ENCODE measurements at regions not wholly inside any gene's neighbourhood (a gene's known extent, or its start where the extent isn't known, plus 50 kb on each side); places are given as distances from the start of the nearest gene placed in this dataset.
"Not testable (repeated sequence)": the region's sequence is repeated elsewhere in the genome, so short reads cannot be mapped to it uniquely, and the experiment has no call there.

GRCh38 chr10:64091897-64092296 lies 570.7 kb downstream of the REEP3 start:
- no peak for DNase-seq

GRCh38 chr10:64093304-64093703 lies 572.1 kb downstream of the REEP3 start:
- DNase-seq = no peak

DNA sequence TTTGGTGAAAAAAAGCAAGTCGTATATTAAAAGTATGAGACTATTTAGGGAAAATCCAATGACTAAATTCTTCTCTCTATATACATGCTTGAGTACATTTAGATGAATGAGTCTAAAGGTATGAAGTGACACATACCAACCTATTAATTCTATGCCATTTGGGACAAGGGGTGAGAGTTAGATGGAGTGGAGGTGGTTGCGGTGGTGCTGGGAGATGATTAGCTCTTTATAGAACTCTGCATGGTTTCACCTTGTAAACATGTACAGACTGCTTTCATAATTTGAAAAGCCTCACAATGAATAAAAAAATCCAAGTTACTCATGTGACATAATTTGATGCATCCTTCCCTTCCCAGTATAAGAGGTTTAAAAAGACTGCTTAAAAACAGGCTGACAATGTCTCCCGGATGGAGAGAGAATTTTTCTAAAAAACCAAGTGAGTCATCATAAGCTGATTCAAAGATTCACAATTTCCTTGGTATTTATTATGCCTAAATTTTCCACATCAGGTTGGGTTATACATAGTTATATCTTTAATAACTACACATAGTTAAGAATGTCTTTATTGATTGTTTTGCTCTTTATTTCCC lies 572.8 kb downstream of the REEP3 start:
- no peak for DNase-seq

- DNase-seq = no peak
Observed at GRCh38 chr10:64096941-64097340, 575.7 kb downstream of the REEP3 start.

DNA sequence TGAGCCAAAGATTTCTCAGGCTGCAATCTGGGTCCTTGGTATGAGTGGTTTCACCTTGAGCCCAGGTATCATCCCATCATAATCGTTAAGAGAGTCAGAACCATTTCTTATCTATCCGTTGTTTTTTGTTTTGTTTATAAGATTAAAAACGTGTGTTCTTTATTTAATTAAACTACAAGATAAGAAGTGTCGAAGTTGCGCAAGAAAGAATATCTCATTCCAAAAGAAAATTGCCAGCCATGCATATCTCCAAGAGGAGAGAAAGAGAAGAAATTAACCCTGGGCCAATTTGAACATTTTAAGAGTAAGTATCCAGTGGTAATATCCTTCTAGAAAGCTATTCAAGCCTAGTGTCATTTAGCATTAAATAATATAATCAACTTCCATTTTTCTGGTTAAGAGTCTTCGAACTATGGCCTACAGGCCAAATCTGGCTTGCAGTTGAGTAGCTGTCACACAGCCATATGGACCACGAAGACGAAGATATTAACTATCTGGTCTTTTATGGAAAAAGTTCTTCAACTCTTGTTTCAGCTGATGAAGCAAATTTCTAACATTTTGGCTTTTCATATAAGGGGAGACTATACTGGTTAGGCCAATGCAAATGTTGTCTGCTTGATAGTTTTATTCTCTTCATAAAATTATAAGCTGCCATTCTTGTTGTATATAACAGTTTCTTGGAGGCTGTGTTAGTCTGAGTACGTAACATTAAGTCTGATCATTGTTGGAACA lies 576.4 kb downstream of the REEP3 start:
- DNase-seq = no peak

- DNase-seq = no peak
Observed at GRCh38 chr10:64098994-64099393, 577.8 kb downstream of the REEP3 start.

GRCh38 chr10:64101606-64102263 lies 580.5 kb downstream of the REEP3 start:
- DNase-seq = no peak

- no peak for DNase-seq
Observed at GRCh38 chr10:64102264-64102633, 581.0 kb downstream of the REEP3 start.

DNA sequence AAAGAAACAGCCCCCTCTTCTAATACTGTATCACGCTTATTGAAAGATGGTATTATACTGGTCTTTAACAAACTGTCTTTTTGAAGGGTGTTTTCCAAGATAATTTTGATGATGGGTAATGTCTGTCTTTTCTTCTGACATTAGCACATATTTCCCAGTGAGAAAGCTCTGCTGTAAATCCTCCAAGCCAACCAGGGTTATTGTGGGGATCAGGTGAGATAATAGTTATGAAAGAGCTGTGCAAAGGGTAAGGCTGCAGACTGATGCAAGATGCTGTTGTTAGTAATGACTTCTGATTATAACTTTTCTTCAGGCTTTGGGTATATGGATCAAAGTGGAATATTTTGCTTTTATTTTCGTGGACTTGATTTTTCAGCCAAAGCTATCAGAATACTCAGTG lies 581.7 kb downstream of the REEP3 start:
- DNase-seq = no peak

GRCh38 chr10:64103750-64104470 lies 582.7 kb downstream of the REEP3 start:
- no peak for DNase-seq

DNA sequence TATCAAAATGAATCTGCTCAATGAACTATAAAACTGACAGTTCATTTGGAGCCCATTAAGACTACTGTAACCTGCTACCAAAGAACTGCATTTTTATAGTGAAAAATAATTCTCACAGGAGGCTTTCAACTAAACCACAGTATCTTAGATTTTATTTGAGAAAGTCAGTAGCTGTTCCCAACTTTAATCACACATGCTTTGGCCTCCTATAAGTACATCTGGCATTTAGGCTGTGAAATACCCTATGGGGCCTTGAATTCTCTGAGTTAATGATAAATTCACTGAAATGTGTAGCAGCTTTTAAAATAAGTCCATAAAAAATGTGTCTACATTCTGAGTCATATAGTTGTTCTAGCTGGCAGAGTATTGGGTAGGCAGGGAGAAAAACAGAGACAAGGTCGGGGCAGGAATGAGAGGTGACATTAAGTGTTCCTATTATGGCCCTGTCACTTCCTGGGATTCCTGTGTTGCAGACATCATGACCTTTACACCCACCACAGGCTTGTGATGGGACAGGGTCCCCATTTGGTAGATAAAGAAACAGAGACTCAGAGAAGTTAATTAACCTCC lies 588.8 kb downstream of the REEP3 start:
- no peak for DNase-seq

DNA sequence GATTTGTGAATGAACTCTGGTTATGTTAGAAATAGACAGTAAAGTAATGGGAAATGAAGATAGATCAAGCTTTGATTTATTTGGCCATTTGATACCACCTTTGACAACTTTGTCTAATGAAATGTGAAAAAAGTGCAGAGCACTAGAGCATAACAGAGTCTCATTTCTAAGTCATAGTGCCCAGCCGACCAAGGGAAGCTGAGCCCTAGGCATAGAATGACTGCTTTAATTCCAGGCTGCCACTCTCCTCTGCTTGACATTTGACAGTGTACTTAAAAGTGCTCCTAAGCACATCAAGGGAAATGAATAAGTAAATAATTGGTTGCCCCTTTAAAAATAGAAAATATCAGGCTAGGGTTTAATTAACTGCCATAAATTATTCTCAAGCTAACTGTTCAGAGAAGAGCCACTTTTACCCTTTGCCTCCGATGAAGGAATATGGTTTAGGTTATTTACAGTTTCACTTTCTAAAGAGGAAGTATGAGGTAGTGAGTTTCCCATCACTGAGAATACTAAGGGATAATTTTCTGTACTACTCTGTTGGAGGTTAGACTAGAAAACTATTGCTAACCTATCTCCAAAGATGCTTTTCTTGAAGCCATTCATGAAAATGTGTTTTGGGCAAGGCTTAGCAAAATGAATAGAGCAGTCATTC lies 591.6 kb downstream of the REEP3 start:
- no peak for DNase-seq

GRCh38 chr10:64113375-64113774 lies 592.2 kb downstream of the REEP3 start:
- no peak for DNase-seq

- DNase-seq = no peak
Observed at GRCh38 chr10:64113792-64114191, 592.6 kb downstream of the REEP3 start.

DNA sequence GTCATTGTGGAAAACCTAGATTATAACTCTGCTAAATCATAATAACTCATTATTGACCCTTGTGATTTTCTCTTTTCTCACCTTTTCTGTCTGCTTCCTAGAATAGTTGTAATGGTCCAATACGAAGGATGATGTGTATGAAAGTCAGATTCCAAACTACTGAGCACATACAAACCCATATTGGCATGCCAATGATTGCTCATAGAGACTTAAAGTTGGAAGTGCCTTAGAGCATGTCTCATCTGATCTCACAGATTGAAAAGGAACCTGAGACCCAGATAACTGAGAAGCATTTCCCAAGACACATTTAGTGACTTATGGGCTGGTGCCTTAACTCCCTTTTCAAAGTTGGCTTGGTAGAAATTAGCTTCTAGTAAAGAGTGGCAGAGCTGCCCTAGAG lies 594.3 kb downstream of the REEP3 start:
- no peak for DNase-seq

GRCh38 chr10:64115908-64116643 lies 594.9 kb downstream of the REEP3 start:
- no peak for DNase-seq

GRCh38 chr10:64116707-64117106 lies 595.5 kb downstream of the REEP3 start:
- no peak for DNase-seq

GRCh38 chr10:64118736-64119135 lies 597.5 kb downstream of the REEP3 start:
- no peak for DNase-seq

DNA sequence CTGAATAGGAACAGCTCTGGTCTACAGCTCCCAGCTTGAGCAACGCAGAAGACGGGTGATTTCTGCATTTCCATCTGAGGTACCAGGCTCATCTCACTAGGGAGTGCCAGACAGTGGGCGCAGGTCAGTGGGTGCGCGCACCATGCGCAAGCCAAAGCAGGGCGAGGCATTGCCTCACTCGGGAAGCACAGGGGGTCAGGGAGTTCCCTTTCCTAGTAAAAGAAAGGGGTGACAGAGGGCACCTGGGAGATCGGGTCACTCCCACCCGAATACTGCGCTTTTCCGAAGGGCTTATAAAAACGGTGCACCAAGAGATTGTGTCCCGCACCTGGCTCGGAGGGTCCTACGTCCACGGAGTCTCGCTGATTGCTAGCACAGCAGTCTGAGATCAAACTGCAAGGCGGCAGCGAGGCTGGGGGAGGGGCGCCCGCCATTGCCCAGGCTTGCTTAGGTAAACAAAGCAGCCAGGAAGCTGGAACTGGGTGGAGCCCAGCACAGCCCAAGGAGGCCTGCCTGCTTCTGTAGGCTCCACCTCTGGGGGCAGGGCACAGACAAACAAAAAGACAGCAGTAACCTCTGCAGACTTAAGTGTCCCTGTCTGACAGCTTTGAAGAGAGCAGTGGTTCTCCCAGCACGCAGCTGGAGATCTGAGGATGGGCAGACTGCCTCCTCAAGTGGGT lies 599.2 kb downstream of the REEP3 start:
- not testable (repeated sequence) for DNase-seq

DNA sequence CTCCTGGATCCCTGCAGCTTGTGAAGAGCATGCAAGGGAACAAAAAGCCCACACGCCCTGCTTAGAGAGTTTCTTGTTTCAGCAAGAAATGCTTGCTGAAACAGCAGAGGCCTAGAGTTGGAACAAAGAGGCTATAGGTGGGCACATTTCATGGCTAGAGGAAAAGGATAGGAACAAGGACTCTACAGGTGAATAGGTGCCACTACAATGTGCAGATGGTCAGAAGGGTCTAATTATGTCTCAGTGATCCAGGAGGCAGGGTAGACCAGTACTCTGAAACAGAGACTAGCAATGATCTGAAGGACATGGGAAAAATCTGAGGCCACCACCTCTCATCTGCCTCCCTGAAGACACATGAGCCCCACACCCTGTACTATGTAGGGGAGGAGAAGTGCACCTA lies 609.0 kb downstream of the REEP3 start:
- no peak for DNase-seq

GRCh38 chr10:64134676-64135075 lies 613.5 kb downstream of the REEP3 start:
- no peak for DNase-seq
